SK-N-SH treated with all-trans-retinoic acid at 6 μM for 48 hours (cell line): ENCODE measurements at regions not wholly inside any gene's neighbourhood (a gene's known extent, or its start where the extent isn't known, plus 50 kb on each side); places are given as distances from the start of the nearest gene placed in this dataset.

ENCODE experiments used
- ATAC-seq: fragments of 200-7000 bp; cut with Tn5 transposase; 3 replicates; pipeline ENCODE4 v1.9.1; 2020; ENCODE audit warnings: mild to moderate bottlenecking, moderate library complexity
- ARNTL ChIP-seq: fragments of 450-650 bp; formaldehyde crosslinking; IDR thresholded peaks from 2 replicates; pipeline ENCODE4 v1.5.0; 2020; ENCODE audit warnings: low read depth, mild to moderate bottlenecking, moderate library complexity, borderline replicate concordance
- BACH2 ChIP-seq: fragments of 250-450 bp; sonication (Bioruptor Pico); IDR thresholded peaks from 2 replicates; pipeline ENCODE4 v1.9.0; 2021; ENCODE audit warnings: mild to moderate bottlenecking, borderline replicate concordance
- CSDC2 ChIP-seq: fragments of 250-450 bp; sonication (Bioruptor Pico); IDR thresholded peaks from 2 replicates; pipeline ENCODE4 v1.5.0; 2020; ENCODE audit warnings: mild to moderate bottlenecking, moderate library complexity
- CSRNP3 ChIP-seq: fragments of 250-450 bp; sonication (Bioruptor Pico); IDR thresholded peaks from 2 replicates; pipeline ENCODE4 v1.5.1; 2021; ENCODE audit warnings: mild to moderate bottlenecking, moderate library complexity
- ESRRG ChIP-seq: fragments of 250-450 bp; sonication (Bioruptor Pico); IDR thresholded peaks from 2 replicates; pipeline ENCODE4 v1.6.1; 2021; ENCODE audit warnings: mild to moderate bottlenecking
- GLIS3 ChIP-seq: fragments of 250-450 bp; sonication (Bioruptor Pico); IDR thresholded peaks from 2 replicates; pipeline ENCODE4 v1.5.0; 2020; ENCODE audit warnings: mild to moderate bottlenecking, moderate library complexity
- ISL1 ChIP-seq: fragments of 250-450 bp; sonication (Bioruptor Pico); IDR thresholded peaks from 2 replicates; pipeline ENCODE4 v2.1.2; 2022; ENCODE audit warnings: mild to moderate bottlenecking, moderate library complexity
- OSR1 ChIP-seq: fragments of 250-450 bp; sonication (Bioruptor Pico); IDR thresholded peaks from 2 replicates; pipeline ENCODE4 v1.8.0; 2022; ENCODE audit warnings: moderate library complexity, mild to moderate bottlenecking, inconsistent platforms
- POU6F1 ChIP-seq: fragments of 250-450 bp; sonication (Bioruptor Pico); IDR thresholded peaks from 2 replicates; pipeline ENCODE4 v1.8.0; 2021; ENCODE audit warnings: low read depth, mild to moderate bottlenecking, moderate library complexity, borderline replicate concordance
- PPARA ChIP-seq: fragments of 250-450 bp; sonication (Bioruptor Pico); IDR thresholded peaks from 2 replicates; pipeline ENCODE4 v1.5.0; 2020; ENCODE audit warnings: mild to moderate bottlenecking, borderline replicate concordance
- RARB ChIP-seq: fragments of 250-450 bp; sonication (Bioruptor Pico); IDR thresholded peaks from 2 replicates; pipeline ENCODE4 v1.8.0; 2021; ENCODE audit warnings: mild to moderate bottlenecking, moderate library complexity
- SNAI2 ChIP-seq: fragments of 250-450 bp; sonication (Bioruptor Pico); IDR thresholded peaks from 2 replicates; pipeline ENCODE4 v1.5.0; 2020; ENCODE audit warnings: mild to moderate bottlenecking, moderate library complexity
- TCF4 ChIP-seq: fragments of 250-450 bp; sonication (Bioruptor Pico); IDR thresholded peaks from 2 replicates; pipeline ENCODE4 v1.8.0; 2021; ENCODE audit warnings: mild to moderate bottlenecking, moderate library complexity, borderline replicate concordance
- TOX ChIP-seq: fragments of 250-450 bp; sonication (Bioruptor Pico); IDR thresholded peaks from 2 replicates; pipeline ENCODE4 v1.8.0; 2021; ENCODE audit warnings: mild to moderate bottlenecking, moderate library complexity, borderline replicate concordance
- ZC3H10 ChIP-seq: fragments of 250-450 bp; sonication (Bioruptor Pico); IDR thresholded peaks from 2 replicates; pipeline ENCODE4 v1.5.1; 2021; ENCODE audit warnings: mild to moderate bottlenecking, moderate library complexity
- ZFP3 ChIP-seq: fragments of 250-450 bp; sonication (Bioruptor Pico); IDR thresholded peaks from 2 replicates; pipeline ENCODE4 v1.5.0; 2020; ENCODE audit warnings: mild to moderate bottlenecking, moderate library complexity
- ZFP30 ChIP-seq: fragments of 450-650 bp; formaldehyde crosslinking; IDR thresholded peaks from 2 replicates; pipeline ENCODE4 v1.5.0; 2022; ENCODE audit warnings: mild to moderate bottlenecking, moderate library complexity
- ZNF565 ChIP-seq: fragments of 450-650 bp; formaldehyde crosslinking; conservative IDR thresholded peaks from 2 replicates; pipeline ENCODE4 v1.5.0; 2020; ENCODE audit warnings: low read depth, mild to moderate bottlenecking, moderate library complexity
- ZNF70 ChIP-seq: fragments of 450-650 bp; formaldehyde crosslinking; IDR thresholded peaks from 2 replicates; pipeline ENCODE4 v1.5.0; 2020; ENCODE audit warnings: mild to moderate bottlenecking, moderate library complexity
- ZNF8 ChIP-seq: fragments of 450-650 bp; formaldehyde crosslinking; IDR thresholded peaks from 2 replicates; pipeline ENCODE4 v1.5.0; 2020; ENCODE audit warnings: mild to moderate bottlenecking, moderate library complexity
- TF ChIP-seq, protein P1 (sequence below): fragments of 250-450 bp; sonication (Bioruptor Pico); IDR thresholded peaks from 2 replicates; pipeline ENCODE4 v1.5.0; 2020; ENCODE audit warnings: mild to moderate bottlenecking, moderate library complexity
- TF ChIP-seq, protein P2 (sequence below): fragments of 250-450 bp; sonication (Bioruptor Pico); IDR thresholded peaks from 2 replicates; pipeline ENCODE4 v1.8.0; 2020; ENCODE audit warnings: mild to moderate bottlenecking, moderate library complexity, borderline replicate concordance
- TF ChIP-seq, protein P3 (sequence below): fragments of 250-450 bp; sonication (Bioruptor Pico); IDR thresholded peaks from 2 replicates; pipeline ENCODE4 v1.5.1; 2020; ENCODE audit warnings: low read depth, mild to moderate bottlenecking, moderate library complexity

DNA sequence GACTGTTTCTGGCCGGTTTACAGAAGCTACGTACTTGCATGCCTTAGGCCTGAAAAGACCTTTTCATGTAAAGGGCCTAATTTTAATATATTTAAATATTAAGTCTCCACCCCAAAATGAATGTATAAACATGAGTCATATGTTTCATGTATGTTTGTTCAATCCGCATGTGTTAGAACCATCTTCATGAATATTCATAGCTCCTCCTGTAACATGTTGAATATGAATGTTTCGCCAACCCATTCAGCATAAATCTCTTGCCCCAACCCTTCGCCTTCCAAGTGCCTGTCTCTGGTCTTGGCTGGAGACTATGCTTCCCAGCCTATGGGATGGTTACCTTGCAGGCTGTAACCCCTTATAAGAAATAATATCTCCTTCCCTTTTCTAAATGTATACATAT, 212.5 kb downstream of the SCG2 start:
- no peak for ATAC-seq
- TF ChIP-seq ARNTL (CRISPR knock-in tag) = no peak
- no peak for TF ChIP-seq ZNF565 (CRISPR knock-in tag)
- no peak for TF ChIP-seq TOX (CRISPR knock-in tag)
- no peak for TF ChIP-seq POU6F1 (CRISPR knock-in tag)
- no peak for TF ChIP-seq TCF4
- TF ChIP-seq, protein P1, sequence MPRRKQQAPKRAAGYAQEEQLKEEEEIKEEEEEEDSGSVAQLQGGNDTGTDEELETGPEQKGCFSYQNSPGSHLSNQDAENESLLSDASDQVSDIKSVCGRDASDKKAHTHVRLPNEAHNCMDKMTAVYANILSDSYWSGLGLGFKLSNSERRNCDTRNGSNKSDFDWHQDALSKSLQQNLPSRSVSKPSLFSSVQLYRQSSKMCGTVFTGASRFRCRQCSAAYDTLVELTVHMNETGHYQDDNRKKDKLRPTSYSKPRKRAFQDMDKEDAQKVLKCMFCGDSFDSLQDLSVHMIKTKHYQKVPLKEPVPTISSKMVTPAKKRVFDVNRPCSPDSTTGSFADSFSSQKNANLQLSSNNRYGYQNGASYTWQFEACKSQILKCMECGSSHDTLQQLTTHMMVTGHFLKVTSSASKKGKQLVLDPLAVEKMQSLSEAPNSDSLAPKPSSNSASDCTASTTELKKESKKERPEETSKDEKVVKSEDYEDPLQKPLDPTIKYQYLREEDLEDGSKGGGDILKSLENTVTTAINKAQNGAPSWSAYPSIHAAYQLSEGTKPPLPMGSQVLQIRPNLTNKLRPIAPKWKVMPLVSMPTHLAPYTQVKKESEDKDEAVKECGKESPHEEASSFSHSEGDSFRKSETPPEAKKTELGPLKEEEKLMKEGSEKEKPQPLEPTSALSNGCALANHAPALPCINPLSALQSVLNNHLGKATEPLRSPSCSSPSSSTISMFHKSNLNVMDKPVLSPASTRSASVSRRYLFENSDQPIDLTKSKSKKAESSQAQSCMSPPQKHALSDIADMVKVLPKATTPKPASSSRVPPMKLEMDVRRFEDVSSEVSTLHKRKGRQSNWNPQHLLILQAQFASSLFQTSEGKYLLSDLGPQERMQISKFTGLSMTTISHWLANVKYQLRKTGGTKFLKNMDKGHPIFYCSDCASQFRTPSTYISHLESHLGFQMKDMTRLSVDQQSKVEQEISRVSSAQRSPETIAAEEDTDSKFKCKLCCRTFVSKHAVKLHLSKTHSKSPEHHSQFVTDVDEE (CRISPR knock-in tag) = no peak
- TF ChIP-seq ESRRG (CRISPR knock-in tag) = no peak
- TF ChIP-seq, protein P2, sequence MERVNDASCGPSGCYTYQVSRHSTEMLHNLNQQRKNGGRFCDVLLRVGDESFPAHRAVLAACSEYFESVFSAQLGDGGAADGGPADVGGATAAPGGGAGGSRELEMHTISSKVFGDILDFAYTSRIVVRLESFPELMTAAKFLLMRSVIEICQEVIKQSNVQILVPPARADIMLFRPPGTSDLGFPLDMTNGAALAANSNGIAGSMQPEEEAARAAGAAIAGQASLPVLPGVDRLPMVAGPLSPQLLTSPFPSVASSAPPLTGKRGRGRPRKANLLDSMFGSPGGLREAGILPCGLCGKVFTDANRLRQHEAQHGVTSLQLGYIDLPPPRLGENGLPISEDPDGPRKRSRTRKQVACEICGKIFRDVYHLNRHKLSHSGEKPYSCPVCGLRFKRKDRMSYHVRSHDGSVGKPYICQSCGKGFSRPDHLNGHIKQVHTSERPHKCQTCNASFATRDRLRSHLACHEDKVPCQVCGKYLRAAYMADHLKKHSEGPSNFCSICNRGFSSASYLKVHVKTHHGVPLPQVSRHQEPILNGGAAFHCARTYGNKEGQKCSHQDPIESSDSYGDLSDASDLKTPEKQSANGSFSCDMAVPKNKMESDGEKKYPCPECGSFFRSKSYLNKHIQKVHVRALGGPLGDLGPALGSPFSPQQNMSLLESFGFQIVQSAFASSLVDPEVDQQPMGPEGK = no peak
- TF ChIP-seq, protein P3, sequence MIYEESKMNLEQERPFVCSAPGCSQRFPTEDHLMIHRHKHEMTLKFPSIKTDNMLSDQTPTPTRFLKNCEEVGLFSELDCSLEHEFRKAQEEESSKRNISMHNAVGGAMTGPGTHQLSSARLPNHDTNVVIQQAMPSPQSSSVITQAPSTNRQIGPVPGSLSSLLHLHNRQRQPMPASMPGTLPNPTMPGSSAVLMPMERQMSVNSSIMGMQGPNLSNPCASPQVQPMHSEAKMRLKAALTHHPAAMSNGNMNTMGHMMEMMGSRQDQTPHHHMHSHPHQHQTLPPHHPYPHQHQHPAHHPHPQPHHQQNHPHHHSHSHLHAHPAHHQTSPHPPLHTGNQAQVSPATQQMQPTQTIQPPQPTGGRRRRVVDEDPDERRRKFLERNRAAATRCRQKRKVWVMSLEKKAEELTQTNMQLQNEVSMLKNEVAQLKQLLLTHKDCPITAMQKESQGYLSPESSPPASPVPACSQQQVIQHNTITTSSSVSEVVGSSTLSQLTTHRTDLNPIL (CRISPR knock-in tag) = no peak
- TF ChIP-seq ZNF70 (CRISPR knock-in tag) = no peak
- TF ChIP-seq CSDC2 (CRISPR knock-in tag) = no peak
- TF ChIP-seq RARB (CRISPR knock-in tag) = no peak
- TF ChIP-seq GLIS3 (CRISPR knock-in tag) = no peak
- no peak for TF ChIP-seq ZFP3 (CRISPR knock-in tag)
- TF ChIP-seq PPARA (CRISPR knock-in tag) = no peak
- TF ChIP-seq BACH2 (CRISPR knock-in tag) = no peak
- TF ChIP-seq ZC3H10 = no peak
- TF ChIP-seq SNAI2 = no peak
- TF ChIP-seq ISL1 (CRISPR knock-in tag) = no peak

GRCh38 chr2:223396993-223397392, 205.2 kb downstream of the SCG2 start:
- no peak for TF ChIP-seq PPARA (CRISPR knock-in tag)
- TF ChIP-seq ARNTL (CRISPR knock-in tag) = no peak
- TF ChIP-seq ZFP30 (CRISPR knock-in tag) = no peak
- no peak for TF ChIP-seq TCF4
- no peak for TF ChIP-seq POU6F1 (CRISPR knock-in tag)
- TF ChIP-seq ZC3H10 = no peak
- TF ChIP-seq CSDC2 (CRISPR knock-in tag) = no peak
- TF ChIP-seq SNAI2 = no peak
- no peak for TF ChIP-seq ZFP3 (CRISPR knock-in tag)
- no peak for TF ChIP-seq ZNF565 (CRISPR knock-in tag)
- TF ChIP-seq ZNF8 = no peak
- no peak for TF ChIP-seq CSRNP3 (CRISPR knock-in tag)
- TF ChIP-seq ISL1 (CRISPR knock-in tag) = no peak
- no peak for TF ChIP-seq BACH2 (CRISPR knock-in tag)
- TF ChIP-seq, protein P2 = no peak
- TF ChIP-seq, protein P1 (CRISPR knock-in tag) = no peak
- TF ChIP-seq ZNF70 (CRISPR knock-in tag) = no peak
- no peak for TF ChIP-seq ESRRG (CRISPR knock-in tag)
- TF ChIP-seq OSR1 (CRISPR knock-in tag) = no peak
- no peak for ATAC-seq
